AG04450 (cell line): ENCODE measurements at regions not wholly inside any gene's neighbourhood (a gene's known extent, or its start where the extent isn't known, plus 50 kb on each side); places are given as distances from the start of the nearest gene placed in this dataset.

Experiments used
- CTCF ChIA-PET: fragments of 300-600, 350-600 bp; formaldehyde crosslinking; extraction: SDS; loops from one replicate; lab custom pipeline; 2022; ENCODE audit warnings: antibody characterized with exemption, inconsistent platforms; lab: Charles Lee
- POLR2A ChIA-PET: fragments of 350-600 bp; formaldehyde crosslinking; extraction: SDS; loops from one replicate; lab custom pipeline; 2021; ENCODE audit warnings: antibody characterized with exemption, inconsistent platforms; lab: Yijun Ruan, JAX
- DNase-seq: peaks from one replicate; pipeline ENCODE4 v3.0.0-alpha.2; 2011; ENCODE audit warnings: low read depth, low spot score
- H3K27ac ChIP-seq: one replicate; pipeline ENCODE4 v1.5.1; 2012; ENCODE audit warnings: low read depth, low read length, control low read depth
- H3K27me3 ChIP-seq: one replicate; pipeline ENCODE4 v1.6.0; 2012; ENCODE audit warnings: low read length; ENCODE audit not compliant: control insufficient read depth, insufficient read depth
- H3K4me3 ChIP-seq: 2 replicates; pipeline ENCODE4 v1.5.1; 2011; ENCODE audit warnings: mild to moderate bottlenecking, low read depth, low read length, control low read depth
- H3K9me3 ChIP-seq: 2 replicates; pipeline ENCODE4 v1.5.1; 2012; ENCODE audit warnings: low read length; ENCODE audit not compliant: control insufficient read depth, insufficient read depth
- CTCF ChIP-seq: IDR thresholded peaks from 2 replicates; pipeline ENCODE4 v1.5.1; 2011; ENCODE audit warnings: low read depth, low read length, control low read depth, inconsistent platforms

GRCh38 chr20:51089272-51089781, 66.4 kb upstream of the KCNG1 start:
- ChIA-PET CTCF (no interaction called here), POLR2A (interaction anchor here (0.6 kb wide), 1 partner anchor 60 kb away, joined by 3 read pairs; no protein-coding TSS in a partner anchor)
- Histone ChIP-seq H3K9me3 (no peaks in the 10 kb centered on the region; the same call in 1 of the 2 replicates), H3K4me3 (no peak overlapping the region), H3K27ac (no peak overlapping the region), H3K27me3 (peaks cover 71% of the 10 kb centered on the region)
- no peak for TF ChIP-seq CTCF
- no peak for DNase-seq

GRCh38 chr20:51087266-51087665, 64.4 kb upstream of the KCNG1 start:
- H3K4me3 ChIP-seq: no peak overlapping the region
- TF ChIP-seq CTCF: no peak
- H3K27ac ChIP-seq: no peak overlapping the region
- peaks cover 71% of the 10 kb centered on the region for H3K27me3 ChIP-seq
- no peaks in the 10 kb centered on the region; the same call in 1 of the 2 replicates for H3K9me3 ChIP-seq
- POLR2A ChIA-PET: no interaction called here
- CTCF ChIA-PET: no interaction called here
- DNase-seq: no peak

GRCh38 chr20:51085769-51086168, 62.9 kb upstream of the KCNG1 start:
- TF ChIP-seq CTCF: no peak
- no peak overlapping the region for H3K27ac ChIP-seq
- no peaks in the 10 kb centered on the region; the same call in 1 of the 2 replicates for H3K9me3 ChIP-seq
- no peak for DNase-seq
- H3K27me3 ChIP-seq: peaks cover 62% of the 10 kb centered on the region
- no peak overlapping the region for H3K4me3 ChIP-seq
- POLR2A ChIA-PET: no interaction called here
- CTCF ChIA-PET: interaction anchor here (0.6 to 1.4 kb wide), 2 partner anchors 221 to 1357 kb away, joined by 3 to 6 read pairs; no protein-coding TSS in a partner anchor

GRCh38 chr20:51084593-51085377, 61.9 kb upstream of the KCNG1 start:
- H3K27me3 ChIP-seq: peaks cover 54% of the 10 kb centered on the region
- no peak for TF ChIP-seq CTCF
- H3K4me3 ChIP-seq: no peak overlapping the region
- CTCF ChIA-PET: interaction anchor here (0.6 to 1.4 kb wide), 2 partner anchors 222 to 1356 kb away, joined by 3 to 6 read pairs; no protein-coding TSS in a partner anchor
- POLR2A ChIA-PET: no interaction called here
- no peaks in the 10 kb centered on the region; the same call in 1 of the 2 replicates for H3K9me3 ChIP-seq
- H3K27ac ChIP-seq: no peak overlapping the region
- no peak for DNase-seq

GRCh38 chr20:51083447-51083846, 60.5 kb upstream of the KCNG1 start:
- Histone ChIP-seq H3K27me3 (peaks cover 53% of the 10 kb centered on the region), H3K4me3 (no peak overlapping the region), H3K9me3 (no peaks in the 10 kb centered on the region; the same call in 1 of the 2 replicates), H3K27ac (no peak overlapping the region)
- ChIA-PET POLR2A (no interaction called here), CTCF (no interaction called here)
- TF ChIP-seq CTCF: no peak
- no peak for DNase-seq
